ENCODE measurements at regions not wholly inside any gene's neighbourhood (a gene's known extent, or its start where the extent isn't known, plus 50 kb on each side); places are given as distances from the start of the nearest gene placed in this dataset.

DNA sequence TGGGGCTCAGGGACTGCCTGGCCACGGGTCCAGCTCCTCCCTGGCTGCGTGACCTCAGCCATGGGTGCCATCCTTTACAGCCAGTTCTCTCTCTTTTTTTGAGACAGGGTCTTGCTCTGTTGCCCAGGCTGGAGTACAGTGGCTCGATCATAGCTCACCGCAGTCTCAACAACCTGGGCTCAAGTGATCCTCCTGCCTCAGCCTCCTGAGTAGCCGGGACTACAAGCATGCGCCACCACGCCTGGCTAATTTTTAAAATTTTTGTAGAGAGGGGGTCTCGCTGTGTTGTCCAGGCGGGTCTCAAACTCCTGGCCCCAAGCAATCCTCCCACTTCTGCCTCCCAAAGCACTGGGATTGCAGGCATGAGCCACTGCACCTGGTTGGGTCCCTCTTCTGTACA is 75.4 kb downstream of the PTPRS start:
- no peak for TF ChIP-seq CTCF (IDR thresholded peaks at IDR 0.05)
- TF ChIP-seq POLR2A (IDR thresholded peaks at IDR 0.05), result no peak
- no peak for TF ChIP-seq POLR2AphosphoS5 (IDR thresholded peaks at IDR 0.05)
